HG02678 (cell line): ENCODE measurements at regions not wholly inside any gene's neighbourhood (a gene's known extent, or its start where the extent isn't known, plus 50 kb on each side); places are given as distances from the start of the nearest gene placed in this dataset.
"Not testable (repeated sequence)": the region's sequence is repeated elsewhere in the genome, so short reads cannot be mapped to it uniquely, and the experiment has no call there.

Experiments
- ATAC-seq: cut with Tn5 transposase; IDR thresholded peaks from one replicate; pipeline ENCODE4 v1.9.1; 2021; ENCODE audit warnings: mild to moderate bottlenecking, moderate library complexity; ENCODE audit not compliant: unreplicated experiment

DNA sequence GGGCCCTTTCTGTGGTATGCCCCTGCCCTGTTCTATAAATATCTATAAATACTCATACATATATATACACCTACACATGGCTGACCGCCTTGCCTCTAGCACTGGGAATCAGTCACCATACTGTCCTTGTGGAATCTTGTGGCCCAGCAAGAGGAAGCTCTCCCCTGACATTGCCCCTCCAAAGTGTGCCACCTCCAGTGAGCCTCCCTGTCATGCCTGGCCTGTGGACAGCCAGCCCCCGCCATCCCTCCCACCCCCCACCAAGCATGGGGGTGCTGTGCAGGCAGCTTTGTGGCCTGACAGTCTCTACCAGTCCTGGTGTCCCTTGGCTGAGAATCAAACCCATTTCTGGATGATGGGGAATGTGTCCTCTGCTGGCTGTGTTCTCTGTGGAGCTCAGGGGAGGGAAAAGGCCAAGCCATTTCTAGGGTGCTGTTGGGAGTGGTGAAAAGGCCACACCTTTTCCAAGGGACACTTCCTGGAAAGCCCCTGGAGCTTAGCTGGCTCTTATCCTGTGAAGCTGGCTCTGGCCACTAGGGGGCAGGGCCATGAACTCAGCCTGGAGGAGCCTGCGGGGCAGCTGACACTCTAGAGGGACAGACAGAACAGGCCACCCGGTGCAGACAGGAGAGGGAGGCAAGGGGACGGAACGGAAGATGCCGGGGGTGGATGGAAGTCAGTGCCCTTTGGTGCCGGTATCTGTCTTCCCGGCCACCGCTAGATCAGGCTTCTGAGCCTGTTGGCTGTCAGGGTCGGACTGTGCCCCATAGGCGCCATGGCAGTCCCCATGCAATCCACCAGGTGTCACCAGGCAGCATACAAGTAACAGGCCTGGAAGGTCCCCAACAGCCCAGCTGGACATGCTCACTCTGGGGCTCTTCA is 167.2 kb downstream of the TBC1D2B start:
- not testable (repeated sequence) for ATAC-seq

DNA sequence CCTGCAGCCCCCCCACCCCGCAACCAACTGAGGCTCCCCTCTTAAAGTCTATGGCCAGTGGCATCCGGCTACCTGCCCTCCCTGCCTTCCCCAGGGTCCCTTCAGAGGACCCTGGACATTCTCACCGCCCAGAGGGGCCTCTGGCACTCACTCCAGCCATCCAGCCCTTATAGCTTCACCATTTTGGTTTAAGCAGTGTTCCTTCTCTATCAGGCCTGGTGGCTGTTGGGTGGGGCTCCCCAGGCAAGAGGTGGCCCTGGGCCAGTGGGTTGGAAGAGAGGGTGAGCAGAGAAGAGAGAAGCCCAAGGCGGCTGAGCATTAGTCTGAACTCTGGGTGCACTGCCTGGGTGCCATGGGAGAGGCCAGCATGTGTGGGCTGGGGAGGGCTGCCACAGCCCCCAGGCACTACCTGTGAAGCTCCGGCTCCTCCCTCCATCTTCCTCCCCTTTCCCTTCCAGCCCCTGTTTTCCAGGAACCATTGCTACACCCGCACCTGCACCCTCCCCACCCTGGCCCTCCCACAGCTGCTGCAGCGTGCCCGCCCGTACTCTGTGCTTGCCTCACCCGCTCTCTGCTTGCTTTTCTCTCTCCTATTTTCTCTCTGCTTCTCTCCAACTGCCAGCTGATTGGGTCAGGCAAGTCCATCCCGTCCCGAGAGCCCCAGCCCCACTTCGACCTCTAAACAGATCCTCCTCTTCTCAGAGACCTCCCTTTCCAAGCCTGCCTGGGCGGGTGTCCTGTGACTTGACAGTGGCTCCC is 168.2 kb downstream of the TBC1D2B start:
- no peak for ATAC-seq

DNA sequence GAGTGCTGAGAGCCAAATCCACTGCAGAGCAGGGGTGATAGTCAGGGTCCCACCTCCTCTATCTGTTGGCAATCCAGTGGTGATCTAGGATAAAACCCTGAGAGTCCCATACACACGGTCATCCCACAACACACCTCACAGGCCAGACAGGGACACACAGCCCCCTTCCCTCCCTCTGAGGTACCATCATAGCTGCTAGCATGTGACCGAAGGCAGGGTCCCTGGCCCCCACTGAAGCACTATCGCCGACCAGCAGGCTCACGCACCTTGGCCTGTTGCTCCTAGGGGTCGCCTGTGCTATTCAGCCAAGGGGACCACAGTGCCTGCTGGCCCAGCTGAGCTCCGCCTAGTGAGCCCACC is 168.8 kb downstream of the TBC1D2B start:
- not testable (repeated sequence) for ATAC-seq

DNA sequence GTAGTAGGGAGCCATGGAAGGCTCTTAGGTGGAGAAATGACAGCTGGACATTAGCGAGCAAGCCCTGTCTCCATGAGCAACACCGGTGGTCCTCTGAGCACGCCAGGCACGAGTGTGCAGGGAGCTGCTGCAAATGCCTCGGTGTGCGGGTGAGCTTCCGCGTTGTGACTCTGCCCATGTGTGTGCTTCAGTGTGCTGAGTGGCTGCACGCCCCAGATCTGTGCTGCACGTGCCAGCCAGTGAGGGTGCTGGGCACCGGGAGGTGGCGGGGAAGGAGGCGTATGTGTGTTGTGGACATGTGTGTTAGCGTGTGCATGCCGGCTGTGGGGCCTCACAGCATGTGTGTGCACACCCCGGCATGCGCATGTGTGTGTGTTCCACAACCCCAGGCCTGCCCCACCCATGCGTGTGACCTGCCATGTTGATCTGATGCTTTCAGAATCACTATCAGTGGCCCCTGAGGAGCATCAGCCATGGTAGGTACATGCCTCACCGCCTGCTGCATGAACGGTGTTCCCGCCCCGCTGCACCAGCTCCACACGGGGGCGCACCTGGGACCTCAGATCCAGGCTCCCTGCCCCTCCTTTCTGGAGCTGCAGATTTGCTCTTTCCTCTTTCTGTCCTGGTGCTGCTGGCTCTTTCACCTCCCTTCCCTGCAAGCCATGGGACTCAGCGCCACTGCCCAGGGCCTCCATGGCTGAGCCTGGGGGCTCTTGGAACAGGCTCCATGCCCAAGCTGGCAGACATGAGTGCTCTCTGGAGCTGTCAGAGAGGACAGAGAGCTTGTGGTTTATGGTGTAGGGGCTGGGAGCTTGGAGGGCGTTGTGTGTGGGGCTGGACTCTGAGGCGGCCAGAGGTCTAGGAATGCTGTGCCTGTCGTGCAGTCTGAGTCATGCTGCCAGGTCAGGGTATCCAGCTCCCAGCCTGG is 169.4 kb downstream of the TBC1D2B start:
- ATAC-seq, result no peak

DNA sequence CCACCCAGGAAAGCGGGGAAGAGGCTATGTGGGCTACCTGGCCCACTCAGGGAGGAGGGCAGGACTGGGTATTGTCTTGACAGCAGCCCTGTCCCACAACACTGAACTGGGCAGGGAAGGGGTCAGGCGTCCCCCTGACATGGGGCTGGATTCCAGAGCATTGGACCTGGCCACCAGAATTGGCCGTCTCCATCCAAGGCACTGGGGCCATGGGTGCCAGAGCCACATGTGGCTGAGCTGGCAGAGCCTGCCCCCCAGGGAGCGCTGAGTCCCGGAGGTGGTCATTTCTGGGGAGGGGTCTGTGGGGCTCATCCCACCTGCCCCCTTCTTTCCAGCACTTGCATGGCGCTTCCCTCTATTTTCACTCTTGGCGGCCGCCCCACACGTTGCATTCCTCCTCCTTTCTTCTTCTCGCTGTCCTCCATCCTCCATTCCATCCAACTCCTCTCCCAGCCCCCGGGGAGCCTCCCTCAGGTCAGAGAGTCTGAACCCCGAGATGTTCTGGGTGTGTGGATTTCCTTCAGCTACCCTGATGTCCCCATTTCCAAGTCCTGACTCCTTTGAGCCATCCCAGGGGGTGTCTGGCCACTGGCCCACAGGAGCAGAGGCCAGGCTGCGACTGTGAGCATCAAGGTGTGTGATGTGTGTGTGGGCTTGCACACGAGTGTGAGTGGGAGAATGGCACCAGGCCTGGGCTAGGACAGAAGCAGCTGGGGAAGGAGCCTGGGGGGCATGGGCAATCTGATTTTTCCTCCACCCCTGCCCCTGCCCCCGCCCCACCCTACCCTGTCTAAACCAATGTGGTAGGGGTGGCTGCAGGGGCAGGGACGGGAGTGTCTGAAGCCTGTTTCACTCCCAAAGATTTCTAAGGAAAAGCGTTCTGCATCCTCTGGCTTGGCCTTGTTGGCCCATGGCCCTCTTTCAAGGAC is 171.2 kb downstream of the TBC1D2B start:
- not testable (repeated sequence) for ATAC-seq

DNA sequence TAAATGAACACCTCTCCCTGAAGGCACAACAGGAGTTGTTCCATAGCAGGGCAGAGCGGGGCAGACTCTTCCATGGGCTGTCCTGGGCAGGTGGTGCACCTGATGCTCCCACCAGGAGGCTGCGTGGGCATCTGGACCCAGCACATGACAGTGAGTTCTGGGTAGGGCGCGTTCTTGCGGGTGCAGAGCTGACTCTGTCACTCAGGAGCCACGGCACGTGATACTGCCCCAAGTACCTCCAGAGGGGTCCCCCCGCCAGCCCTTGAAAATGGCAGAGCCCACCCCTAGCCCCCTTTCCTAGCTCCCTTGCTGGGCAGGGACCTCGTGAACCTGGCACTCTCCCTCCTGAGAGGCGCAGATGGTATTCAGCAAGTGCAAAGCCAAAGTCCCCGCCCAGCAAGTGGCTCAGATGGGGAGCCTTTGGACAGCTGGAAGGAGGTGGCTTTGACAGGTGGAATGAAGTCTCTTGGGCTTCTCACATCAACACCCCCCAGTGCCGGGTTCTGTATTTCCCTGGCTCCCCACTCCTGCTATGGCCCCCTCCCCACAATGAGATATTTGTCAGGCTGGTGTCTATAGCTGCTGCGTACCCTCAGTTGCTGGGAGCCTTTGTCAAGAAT is 172.1 kb downstream of the TBC1D2B start:
- ATAC-seq, result no peak

DNA sequence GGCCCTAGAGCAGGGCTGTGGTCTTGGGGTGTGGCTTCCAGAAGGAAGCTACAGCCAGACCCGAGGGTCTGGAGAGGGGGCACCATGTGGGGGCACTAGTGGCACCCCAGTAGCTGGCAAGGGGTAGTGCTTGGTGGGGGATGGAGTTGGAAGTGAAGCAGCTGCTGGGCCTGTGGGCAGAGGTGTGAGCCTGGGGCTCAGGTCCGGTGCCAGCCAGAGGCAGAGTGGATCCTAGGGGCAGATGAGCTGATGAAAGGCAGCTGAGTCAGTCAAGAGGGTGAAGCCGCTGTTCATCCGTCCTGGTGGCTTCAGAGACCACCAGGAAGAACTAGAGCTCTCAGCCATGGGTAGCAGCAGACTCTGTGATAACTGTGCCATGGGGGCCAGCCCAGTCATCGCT is 172.6 kb downstream of the TBC1D2B start:
- no peak for ATAC-seq

DNA sequence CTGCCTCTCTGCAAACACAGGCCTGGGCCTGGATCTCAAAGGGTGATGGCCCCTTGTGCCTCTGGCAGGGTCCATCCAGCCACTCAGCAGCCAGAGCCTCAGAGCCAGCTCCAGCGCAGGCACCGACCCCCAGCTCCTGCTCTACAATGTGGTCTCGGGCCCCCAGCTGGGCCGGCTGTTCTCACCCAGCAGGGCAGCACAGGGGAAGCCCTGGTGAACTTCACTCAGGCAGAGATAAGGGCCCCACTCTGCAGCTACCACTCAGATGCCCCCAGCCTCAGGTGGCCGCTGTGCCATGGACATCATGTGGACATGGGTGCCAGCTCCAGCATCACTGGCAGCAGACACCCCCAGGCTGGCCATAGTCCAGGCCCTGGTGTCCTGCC is 173.1 kb downstream of the TBC1D2B start:
- ATAC-seq, result no peak

DNA sequence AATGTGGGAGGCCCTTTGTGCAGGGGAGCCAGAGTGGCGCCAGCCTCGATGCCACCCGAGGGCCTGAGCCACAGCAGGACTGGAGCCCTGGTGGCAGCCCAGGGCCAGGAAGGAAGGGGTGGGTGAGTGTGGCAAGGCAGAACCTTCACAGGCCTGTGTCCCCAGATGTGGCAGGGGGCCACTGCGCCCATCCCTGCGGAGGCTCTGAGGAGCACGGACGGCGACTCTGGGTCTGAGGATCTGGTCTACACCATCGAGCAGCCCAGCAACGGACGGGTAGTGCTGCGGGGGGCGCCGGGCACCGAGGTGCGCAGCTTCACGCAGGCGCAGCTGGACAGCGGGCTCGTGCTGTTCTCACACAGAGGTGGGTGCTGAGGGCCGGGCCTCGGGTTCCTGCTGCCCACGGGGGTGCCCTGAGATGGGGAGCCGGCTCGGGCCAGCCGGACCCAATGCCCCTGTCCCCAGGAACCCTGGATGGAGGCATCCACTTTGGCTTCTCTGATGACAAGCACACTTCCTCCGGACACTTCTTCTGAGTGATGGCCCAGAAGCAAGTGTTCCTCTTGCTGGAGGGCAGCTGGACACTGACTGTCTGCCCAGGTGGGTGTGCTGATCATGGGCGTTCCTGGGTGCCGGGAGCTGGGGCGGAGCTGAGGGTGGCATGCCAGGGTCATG is 173.6 kb downstream of the TBC1D2B start:
- ATAC-seq, result not testable (repeated sequence)

DNA sequence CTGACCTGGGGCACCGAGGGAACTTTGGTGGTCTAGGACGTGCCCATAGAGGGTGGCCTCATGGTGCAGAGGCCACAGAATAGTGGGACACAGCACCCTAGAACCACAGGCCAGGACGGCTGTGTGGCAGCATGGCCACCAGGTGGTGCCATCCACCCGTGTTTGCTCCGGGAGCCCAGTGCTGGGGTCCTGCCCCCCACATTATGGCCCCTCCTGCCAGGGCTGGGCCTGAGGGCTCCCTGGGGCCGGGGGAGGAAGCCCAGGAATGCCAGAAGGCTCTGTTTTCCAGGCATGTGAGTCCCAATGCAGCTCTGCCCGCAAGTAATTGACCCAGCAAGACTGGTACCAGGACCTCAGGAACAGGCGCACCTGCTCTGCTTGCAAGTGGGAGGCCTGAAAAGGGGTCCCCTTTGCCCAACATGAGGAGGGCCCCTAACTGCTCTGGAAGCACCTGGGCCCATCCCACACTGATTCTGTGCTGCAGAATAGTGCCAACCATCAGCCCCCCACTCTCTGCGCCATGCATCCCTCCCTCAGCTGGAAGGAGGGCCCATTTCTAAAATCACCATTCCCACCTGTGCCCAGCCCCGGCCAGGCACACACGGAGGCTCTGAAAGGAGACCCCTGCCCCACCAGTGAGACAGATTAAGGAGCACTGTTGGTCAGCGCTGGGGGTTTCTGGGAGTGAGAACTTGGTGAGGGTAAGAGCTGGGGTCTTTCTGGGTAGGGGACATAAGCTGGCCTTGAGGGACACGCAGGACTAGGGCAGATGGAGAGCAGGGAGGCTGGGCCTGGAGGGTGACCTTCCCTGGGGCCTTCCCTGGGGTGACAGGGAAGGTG is 174.4 kb downstream of the TBC1D2B start:
- ATAC-seq, result not testable (repeated sequence)

DNA sequence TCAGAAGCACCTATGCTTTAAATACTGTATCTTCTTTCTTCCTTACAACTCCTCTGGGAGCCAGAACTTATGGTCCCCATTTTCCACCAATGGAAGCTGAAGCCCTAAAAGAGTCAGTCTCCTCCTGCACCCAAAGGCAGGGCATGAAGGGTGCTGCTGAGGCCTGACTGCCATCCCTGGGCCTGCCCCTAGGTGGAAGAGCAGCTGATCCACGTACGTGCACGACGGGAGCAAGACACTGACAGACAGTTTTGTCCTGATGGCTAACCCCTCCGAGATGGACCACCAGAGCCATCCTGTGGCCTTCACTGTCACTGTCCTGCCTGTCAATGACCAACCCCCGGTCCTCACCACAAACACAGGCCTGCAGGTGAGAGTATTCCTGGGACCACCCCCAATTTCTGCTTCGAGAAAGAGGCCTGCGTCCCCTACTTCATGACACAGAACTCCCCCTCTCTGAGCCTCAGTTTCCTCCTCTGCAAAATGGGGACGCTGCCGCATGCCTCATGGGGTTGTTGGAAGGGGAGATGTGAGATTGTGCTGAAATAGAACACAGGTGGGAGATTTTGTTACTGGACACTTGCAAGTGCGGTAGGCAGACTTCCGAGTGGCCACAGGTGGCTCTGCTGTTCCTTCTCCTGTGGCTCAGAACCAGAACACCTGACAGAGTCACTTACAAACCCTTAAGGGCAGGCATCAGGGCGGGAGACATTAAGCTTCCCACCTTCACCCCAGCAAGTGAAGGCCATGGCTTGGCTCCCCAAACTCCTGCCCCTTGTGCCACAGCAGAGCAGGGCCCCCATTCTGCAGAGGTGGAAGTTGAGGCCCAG is 175.4 kb downstream of the TBC1D2B start:
- ATAC-seq, result no peak

DNA sequence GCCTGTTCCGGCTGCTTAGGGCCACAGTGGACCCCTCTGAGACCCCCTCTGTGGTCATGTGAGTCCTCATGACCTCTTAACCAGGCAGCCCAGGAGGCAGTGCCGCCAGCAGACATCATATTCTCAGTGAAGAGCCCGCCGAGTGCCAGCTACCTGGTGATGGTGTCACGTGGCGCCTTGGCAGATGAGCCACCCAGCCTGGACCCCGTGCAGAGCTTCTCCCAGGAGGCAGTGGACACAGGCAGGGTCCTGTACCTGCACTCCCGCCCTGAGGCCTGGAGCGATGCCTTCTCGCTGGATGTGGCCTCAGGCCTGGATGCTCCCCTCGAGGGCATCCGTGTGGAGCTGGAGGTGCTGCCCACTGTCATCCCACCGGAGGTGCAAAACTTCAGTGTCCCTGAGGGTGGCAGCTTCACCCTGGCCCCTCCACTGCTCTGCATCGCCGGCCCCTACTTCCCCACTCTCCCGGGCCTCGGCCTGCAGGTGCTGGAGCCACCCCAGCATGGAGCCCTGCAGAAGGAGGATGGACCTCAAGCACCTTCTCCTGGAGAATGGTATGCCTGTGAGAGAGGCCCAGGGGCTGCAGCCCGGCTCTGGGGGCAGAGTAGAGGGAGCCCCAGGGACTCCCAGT is 176.1 kb downstream of the TBC1D2B start:
- no peak for ATAC-seq

DNA sequence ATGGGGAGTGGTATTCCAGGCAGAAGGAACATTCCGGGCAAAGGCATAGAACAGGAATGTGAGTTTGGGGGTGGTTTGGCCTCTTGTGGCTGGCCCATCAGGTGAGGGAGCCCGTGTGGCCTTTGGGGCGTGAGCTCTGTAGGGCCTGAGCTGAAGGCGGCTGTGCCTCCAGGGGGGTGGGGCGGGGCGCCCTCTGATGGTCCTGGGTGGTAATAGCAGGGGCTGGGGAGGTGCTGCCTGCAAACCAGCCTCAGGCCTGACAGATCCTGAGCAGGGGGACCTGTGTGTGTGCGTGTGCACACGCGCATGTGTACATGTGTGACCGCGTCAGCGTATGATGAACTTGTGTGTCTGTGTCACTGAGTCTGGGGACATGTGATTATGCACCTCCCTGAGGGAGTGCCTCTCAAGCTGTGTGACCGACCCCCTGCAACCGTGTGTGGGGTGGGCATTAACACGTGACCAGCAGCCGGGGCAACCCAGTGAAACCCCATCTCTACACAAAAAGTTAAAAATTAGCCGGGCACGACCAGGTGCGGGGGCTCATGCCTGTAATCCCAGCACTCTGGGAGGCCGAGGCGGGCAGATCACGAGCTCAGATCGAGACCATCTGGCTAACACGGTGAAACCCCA is 177.1 kb downstream of the TBC1D2B start:
- ATAC-seq, result not testable (repeated sequence)

DNA sequence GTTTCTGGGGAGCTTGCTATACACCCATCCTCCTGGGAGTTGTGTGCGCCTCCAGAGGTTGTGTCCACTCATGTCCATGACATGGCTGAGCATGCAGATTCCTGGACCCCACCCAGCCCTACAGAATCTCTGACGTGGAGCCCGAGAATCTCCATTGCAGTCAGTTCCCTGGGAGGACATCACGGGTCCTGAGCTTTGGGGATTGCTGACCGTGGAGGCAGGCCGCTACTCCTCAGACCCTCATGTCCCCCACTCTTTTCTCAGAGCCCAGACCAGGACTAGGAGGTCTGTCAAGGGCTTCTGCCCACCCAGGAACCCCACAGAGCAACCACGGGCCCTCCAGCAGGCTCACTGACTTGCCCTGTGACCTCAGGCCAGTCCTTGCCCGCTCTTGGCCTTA is 177.7 kb downstream of the TBC1D2B start:
- not testable (repeated sequence) for ATAC-seq

DNA sequence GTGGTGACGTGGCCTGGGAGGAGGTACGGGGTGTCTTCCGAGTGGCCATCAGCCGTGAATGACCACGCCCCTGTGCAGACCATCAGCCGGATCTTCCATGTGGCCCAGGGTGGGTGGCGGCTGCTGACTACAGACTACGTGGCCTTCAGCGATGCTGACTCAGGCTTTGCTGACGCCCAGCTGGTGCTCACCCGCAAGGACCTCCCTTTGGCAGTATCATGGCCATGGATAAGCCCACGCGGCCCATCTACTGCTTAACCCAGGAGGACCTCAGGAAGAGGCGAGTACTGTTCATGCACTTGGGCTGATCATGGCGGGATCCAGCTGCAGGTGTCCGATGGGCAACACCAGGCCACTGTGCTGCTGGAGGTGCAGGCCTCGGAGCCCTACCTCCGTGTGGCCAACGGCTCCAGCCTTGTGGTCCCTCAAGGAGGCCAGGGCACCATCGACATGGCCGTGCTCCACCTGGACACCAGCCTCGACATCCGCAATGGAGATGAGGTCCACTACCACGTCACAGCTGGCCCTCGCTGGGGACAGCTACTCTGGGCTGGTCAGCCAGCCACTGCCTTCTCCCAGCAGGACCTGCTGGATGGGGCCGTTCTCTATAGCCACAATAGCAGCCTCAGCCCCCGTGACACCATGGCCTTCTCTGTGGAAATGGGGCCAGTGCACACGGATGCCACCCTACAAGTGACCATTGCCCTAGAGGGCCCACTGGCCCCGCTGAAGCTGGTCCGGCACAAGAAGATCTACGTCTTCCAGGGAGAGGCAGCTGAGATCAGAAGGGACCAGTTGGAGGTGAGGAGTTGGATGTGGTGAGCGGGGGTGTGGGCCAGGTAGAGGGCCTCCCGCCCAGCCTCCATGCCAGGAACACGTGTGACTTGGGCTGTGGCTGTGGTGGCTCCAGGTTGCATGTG is 178.4 kb downstream of the TBC1D2B start:
- ATAC-seq, result no peak
